GM12875 (cell line): ENCODE measurements at regions not wholly inside any gene's neighbourhood (a gene's known extent, or its start where the extent isn't known, plus 50 kb on each side); places are given as distances from the start of the nearest gene placed in this dataset.
"Not testable (repeated sequence)": the region's sequence is repeated elsewhere in the genome, so short reads cannot be mapped to it uniquely, and the experiment has no call there.

Source experiments
- H3K4me3 ChIP-seq: one replicate; pipeline ENCODE4 v1.5.1; 2011; ENCODE audit warnings: low read depth, low read length, control low read depth
- CTCF ChIP-seq: IDR thresholded peaks from 2 replicates; pipeline ENCODE4 v1.5.1; 2011; ENCODE audit warnings: low read depth, mild to moderate bottlenecking, control low read depth, inconsistent platforms, low read length, moderate library complexity, borderline replicate concordance; ENCODE audit not compliant: insufficient read depth

GRCh38 chr7:136102881-136103280, 125.7 kb upstream of the MTPN start:
- H3K4me3 ChIP-seq, result no peak overlapping the region
- TF ChIP-seq CTCF, result no peak

GRCh38 chr7:136092714-136093113, 115.6 kb upstream of the MTPN start:
- H3K4me3 ChIP-seq, result not testable (repeated sequence)

GRCh38 chr7:136087881-136088280, 110.7 kb upstream of the MTPN start:
- TF ChIP-seq CTCF, result no peak
- H3K4me3 ChIP-seq, result no peak overlapping the region

GRCh38 chr7:136086712-136087111, 109.6 kb upstream of the MTPN start:
- H3K4me3 ChIP-seq, result no peak overlapping the region
- no peak for TF ChIP-seq CTCF

GRCh38 chr7:136079934-136080333, 102.8 kb upstream of the MTPN start:
- TF ChIP-seq CTCF, result no peak
- H3K4me3 ChIP-seq, result no peak overlapping the region

GRCh38 chr7:136079478-136079892, 102.3 kb upstream of the MTPN start:
- H3K4me3 ChIP-seq, result no peak overlapping the region
- TF ChIP-seq CTCF, result no peak

- no peak overlapping the region for H3K4me3 ChIP-seq
- TF ChIP-seq CTCF, result no peak
These were observed 101.9 kb upstream of the MTPN start for GRCh38 chr7:136079066-136079465.

GRCh38 chr7:136078630-136079029, 101.5 kb upstream of the MTPN start:
- TF ChIP-seq CTCF, result no peak

More at GRCh38 chr7:136078630-136079029, 101.5 kb upstream of the MTPN start:
- H3K4me3 ChIP-seq, result no peak overlapping the region
